ENCODE measurements at regions not wholly inside any gene's neighbourhood (a gene's known extent, or its start where the extent isn't known, plus 50 kb on each side); places are given as distances from the start of the nearest gene placed in this dataset.

DNA sequence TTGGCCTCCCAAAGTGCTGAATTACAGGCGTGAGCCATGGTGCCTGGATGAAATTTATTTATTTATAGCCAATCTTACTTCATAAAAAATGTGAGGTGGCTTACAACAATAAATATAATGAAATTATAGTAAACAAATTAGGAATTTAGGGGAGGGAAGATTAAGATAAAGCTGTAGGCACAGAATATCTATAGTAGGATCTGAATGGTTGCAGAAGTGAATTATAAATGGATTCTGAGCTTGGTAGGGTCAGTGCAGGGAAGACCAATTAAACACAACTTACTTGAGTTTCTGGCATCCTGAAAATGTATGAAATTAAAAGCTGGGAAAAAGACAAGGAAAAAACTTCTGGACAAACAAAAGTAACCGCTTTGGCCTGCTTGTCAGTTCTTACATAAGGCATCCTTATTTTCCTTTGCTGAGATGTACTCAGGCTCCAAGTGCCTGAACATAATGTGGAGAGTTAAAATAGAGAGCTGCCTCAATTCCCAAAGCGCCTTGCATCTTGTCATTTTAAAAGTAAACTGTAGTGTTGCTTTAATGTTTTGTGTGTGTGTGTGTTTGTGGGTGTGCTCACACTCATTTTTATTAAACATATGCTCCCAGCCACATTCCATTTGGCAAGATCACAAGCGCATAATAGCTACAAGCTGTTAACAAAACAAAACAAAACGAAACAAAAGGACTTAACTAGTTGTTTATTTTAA is 247.3 kb downstream of the S1PR1 start:
- H3K4me1 ChIP-seq (replicated peaks in 1 of 4; ENCODE audit: control insufficient read depth in 3 of 4, insufficient read depth in 4 of 4, low read length in 3 of 4) = peaks cover 0 to 7% (median 0%) of the 10 kb centered on the region in 4 experiments; a peak in 2 of 7 replicates
- H3K4me3 ChIP-seq (ENCODE audit: extremely low read depth in 1 of 4, insufficient read depth in 2 of 4, low read depth in 3 of 4, low read length in 4 of 4) = no peak overlapping the region
- H4K91ac ChIP-seq (replicated peaks; ENCODE audit: insufficient read length, low read length) = no peak overlapping the region
- no peak overlapping the region for H2AFZ ChIP-seq (ENCODE audit: low read length)
- H3K23ac ChIP-seq (ENCODE audit: insufficient read length) = no peak overlapping the region
- no peak overlapping the region for H4K8ac ChIP-seq (ENCODE audit: extremely low read depth, insufficient read depth, low read length)
- H2BK12ac ChIP-seq (ENCODE audit: low read depth, low read length) = no peak overlapping the region
- no peak overlapping the region for H3K56ac ChIP-seq (replicated peaks; ENCODE audit: insufficient read length, low read depth, low read length)
- FAIRE-seq (no peak), DNase-seq (ENCODE audit: low read depth in 1 of 2, low spot score in 2 of 2) (no peak)
- no peaks in the 10 kb centered on the region for H3K36me3 ChIP-seq (ENCODE audit: control insufficient read depth in 2 of 4, insufficient read depth in 4 of 4, low read length in 3 of 4)
- no peaks in the 10 kb centered on the region for H3K79me1 ChIP-seq (ENCODE audit: low read depth, low read length)
- H2AK5ac ChIP-seq (ENCODE audit: low read depth, low read length) = no peak overlapping the region
- no peaks in the 10 kb centered on the region for H4K20me1 ChIP-seq (replicated peaks in 1 of 2; ENCODE audit: control insufficient read depth in 1 of 2, insufficient read depth in 2 of 2, low read length in 2 of 2)
- H2BK5ac ChIP-seq (ENCODE audit: low read depth, low read length) = no peak overlapping the region
- H3K79me2 ChIP-seq (ENCODE audit: control insufficient read depth in 1 of 2, insufficient read depth in 2 of 2, low read length in 2 of 2) = no peaks in the 10 kb centered on the region
- ChIA-PET POLR2A (ENCODE audit: partially characterized antibody) (no interaction called here), CTCF (ENCODE audit: partially characterized antibody) (interaction anchor here (4.7 to 5.2 kb wide), 2 partner anchors 9 to 23 kb away, joined by 26 to 34 read pairs; no protein-coding TSS in a partner anchor)
- H2BK15ac ChIP-seq (ENCODE audit: low read length) = no peak overlapping the region
- H3K27ac ChIP-seq (ENCODE audit: low read depth, low read length) = no peak overlapping the region
- no peak overlapping the region for H3K4ac ChIP-seq (replicated peaks; ENCODE audit: insufficient read length, low read depth, low read length)
- H3K27me3 ChIP-seq (replicated peaks in 1 of 4; ENCODE audit: control insufficient read depth in 3 of 4, extremely low read depth in 1 of 4, insufficient read depth in 3 of 4, low read length in 3 of 4) = no peaks in the 10 kb centered on the region
- H3K18ac ChIP-seq (ENCODE audit: extremely low read depth, low read length) = no peak overlapping the region
- no peak overlapping the region for H2BK120ac ChIP-seq (replicated peaks; ENCODE audit: low read depth, low read length)
- no peaks in the 10 kb centered on the region for H3K9me3 ChIP-seq (ENCODE audit: insufficient read depth in 2 of 2, low read depth in 1 of 2, low read length in 1 of 2)
- no peak overlapping the region for H3K4me2 ChIP-seq (ENCODE audit: insufficient read depth in 1 of 2, low read depth in 2 of 2, low read length in 2 of 2)
- no peak overlapping the region for H4K5ac ChIP-seq (ENCODE audit: insufficient read length, low read depth, low read length)
- H3K9ac ChIP-seq (replicated peaks in 1 of 4; ENCODE audit: extremely low read depth in 1 of 4, low read depth in 3 of 4, low read length in 3 of 4) = no peak overlapping the region
- WGBS, 2 experiments (ENCODE audit: extremely low coverage in 1 of 2, insufficient coverage in 1 of 2, insufficient read length in 1 of 2, insufficient replicate concordance in 2 of 2, low coverage in 1 of 2, low lambda C conversion rate in 2 of 2, missing lambda C conversion rate in 1 of 2) = 86% methylated on average over 5 of the region's 5 CpGs; no CpG with 5 or more reads in 1 of the 2 experiments
- H2BK20ac ChIP-seq (ENCODE audit: low read length) = no peak overlapping the region
- H3K23me2 ChIP-seq (ENCODE audit: low read depth, low read length) = no peaks in the 10 kb centered on the region
- H3K14ac ChIP-seq (ENCODE audit: insufficient read length) = no peak overlapping the region
- TF ChIP-seq CEBPB (IDR thresholded peaks at IDR 0.05; ENCODE audit: low read depth, low read length) (no peak), MAX (IDR thresholded peaks at IDR 0.05) (no peak), SRF (IDR thresholded peaks at IDR 0.05; ENCODE audit: low read depth, low read length) (no peak), GABPA (IDR thresholded peaks at IDR 0.05; ENCODE audit: borderline replicate concordance, insufficient read depth, low read length) (no peak), CHD2 (IDR thresholded peaks at IDR 0.05; ENCODE audit: low read length) (no peak)
